ENCODE measurements at regions not wholly inside any gene's neighbourhood (a gene's known extent, or its start where the extent isn't known, plus 50 kb on each side); places are given as distances from the start of the nearest gene placed in this dataset.
"Not testable (repeated sequence)": the region's sequence is repeated elsewhere in the genome, so short reads cannot be mapped to it uniquely, and the experiment has no call there.

DNA sequence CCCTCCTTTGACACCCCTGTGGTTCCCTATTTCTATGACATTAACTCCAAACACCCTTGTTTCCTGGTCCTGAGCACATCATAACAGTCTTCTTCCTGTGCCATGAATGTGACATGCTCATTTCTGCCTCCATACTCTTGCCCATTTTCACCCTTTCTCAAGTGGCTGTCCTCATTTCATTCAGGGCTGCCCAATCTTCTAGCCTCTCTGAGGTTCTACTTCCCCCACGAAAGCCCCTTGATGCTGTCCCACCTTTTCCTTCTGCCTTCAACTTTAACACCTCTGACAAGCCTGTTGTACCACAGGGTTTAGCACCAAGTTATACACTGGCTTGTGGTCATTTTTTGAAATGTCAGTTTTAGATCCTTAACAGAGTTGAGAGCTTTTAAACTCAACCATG is 136.2 kb upstream of the BOD1L1 start:
- DNase-seq (ENCODE audit: low spot score) = no peak

DNA sequence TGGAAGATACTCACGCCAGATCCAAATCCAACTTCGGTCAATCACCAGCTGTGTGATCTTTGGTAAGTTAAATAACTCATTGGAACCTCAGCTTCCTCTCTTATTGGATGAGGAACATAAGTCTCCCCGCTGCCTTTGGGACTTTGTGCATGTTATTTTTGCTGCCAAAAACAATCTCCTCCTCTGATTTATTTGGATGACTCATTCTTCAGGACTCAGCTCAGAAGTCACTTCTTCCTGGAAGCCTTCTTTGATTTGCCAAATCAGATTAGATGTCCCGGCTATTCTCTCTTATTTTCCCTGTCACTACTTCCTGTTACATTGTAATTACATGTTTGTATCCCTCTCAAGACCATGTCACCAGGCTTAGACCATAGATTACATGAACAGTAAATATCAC is 138.0 kb upstream of the BOD1L1 start:
- no peak for DNase-seq (ENCODE audit: low spot score)

DNA sequence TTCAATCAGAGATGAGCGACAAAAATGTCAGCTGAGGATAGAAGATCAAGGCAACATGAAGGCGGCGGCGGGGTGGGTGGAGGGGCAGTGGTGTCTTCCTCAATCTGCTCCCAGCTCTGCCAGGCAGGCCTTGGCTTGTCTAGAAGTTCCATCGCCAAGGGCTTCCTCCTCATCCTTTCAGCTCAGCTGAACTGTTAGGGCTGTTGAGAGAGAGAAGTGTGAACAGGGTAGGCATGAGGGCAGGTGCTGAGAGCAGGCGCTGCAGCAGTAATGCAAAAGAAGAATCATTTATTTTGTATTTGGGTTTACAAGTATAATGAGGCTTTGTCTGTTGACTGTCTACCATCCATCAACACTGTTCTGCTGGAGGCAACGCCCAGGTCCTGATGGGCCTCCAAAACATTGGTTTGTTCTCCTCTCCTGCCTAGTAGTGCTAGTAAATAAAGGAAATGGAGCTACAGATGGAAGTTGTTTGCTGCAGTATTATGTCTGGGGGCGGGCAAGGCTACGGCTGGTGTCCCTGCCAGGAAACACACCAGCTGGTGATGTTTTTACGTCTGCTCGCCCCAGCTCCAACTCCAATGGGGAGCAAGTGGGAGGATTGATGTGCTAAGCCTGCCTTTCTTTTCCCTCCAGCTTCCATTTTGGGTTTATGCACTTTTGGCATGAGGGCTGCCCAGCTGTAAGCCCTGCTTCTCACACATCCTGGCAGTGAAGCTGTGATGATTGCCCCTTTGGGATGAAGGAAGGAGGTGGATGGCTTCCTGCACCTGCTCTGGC is 139.4 kb upstream of the BOD1L1 start:
- DNase-seq (ENCODE audit: low spot score) = no peak

DNA sequence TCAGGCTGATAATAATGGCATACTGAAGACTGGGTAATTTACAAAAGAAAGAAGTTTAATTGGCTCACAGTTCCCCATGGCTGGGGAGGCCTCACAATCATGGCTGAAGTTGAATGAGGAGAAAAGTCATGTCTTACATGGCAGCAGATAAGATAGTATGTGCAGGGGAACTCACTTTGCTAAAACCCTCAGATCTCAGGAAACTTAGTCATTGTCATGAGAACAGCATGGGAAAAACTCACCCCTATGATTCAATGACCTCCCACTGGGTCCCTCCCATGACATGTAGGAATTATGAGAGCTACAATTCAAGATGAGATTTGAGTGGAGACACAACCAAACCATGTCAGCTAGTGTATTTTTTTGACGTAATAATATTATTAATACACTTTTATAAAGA is 149.8 kb upstream of the BOD1L1 start:
- no peak for DNase-seq (ENCODE audit: low spot score)

DNA sequence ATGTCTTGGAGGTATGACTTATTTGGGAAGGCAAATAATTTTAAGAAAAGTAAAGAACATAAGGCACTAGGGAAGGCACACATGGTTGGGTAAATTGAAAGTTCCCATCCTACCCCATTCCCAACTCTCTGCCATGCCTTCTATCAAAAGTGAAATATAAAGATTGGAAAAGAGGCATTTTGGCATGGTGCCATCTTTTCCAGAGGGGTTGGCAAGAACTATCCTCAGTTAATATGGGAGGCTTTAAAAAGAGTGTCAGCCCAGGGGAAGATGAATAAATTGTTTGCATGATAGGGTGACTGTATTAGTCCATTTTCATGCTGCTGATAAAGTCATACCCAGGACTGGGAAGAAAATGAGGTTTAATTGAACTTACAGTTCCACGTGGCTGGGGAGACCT is 150.8 kb upstream of the BOD1L1 start:
- no peak for DNase-seq (ENCODE audit: low spot score)

DNA sequence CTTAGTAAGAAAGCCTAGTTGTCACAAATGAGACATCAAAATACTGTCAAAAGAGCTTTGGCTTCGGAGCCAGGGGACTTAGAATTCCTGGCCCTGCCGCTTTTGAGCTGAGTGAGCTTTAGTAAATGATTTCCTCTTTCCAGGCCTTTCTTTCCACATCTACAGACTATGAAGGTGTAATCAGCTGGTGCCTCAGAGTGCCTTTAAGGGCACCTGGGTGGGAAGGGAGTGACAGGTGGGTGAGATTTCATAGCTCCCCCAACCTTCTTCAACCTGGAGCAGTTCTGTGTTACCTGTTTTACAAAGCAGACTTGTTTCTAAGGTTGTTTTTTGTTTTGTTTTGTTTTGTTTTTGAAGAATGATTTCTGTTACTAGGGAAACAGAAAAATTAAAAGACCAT is 154.7 kb upstream of the BOD1L1 start:
- no peak for DNase-seq (ENCODE audit: low spot score)

DNA sequence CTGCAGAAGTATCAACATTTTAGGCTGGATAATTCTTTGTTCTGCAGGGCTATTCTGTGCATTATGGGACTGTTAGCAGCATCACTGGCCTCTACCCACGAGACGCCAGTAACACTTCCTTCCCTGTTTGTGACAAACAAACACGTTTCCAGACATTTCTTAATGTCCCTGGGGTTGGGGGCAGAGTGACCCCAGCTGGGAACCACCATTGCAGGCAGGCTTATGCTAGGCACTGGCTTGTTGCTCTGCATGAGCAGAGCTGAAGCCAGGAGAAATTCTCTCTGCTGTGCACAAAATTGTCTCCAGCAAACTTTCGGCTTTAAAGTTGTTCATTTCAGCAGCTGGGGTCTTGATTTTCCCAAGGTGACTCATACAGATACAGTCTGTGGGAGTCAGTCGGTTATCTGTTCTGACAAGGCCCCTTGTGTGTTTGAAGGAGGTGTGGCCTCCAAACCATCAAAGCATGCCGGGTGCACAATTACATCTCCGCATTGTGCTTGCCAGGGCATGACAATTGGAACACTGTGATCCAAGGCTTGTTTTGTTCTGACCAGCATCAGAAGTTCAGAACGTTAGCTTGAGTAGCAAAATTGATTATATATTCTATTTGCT is 156.4 kb upstream of the BOD1L1 start:
- DNase-seq (ENCODE audit: low spot score) = peak; percentile 80

DNA sequence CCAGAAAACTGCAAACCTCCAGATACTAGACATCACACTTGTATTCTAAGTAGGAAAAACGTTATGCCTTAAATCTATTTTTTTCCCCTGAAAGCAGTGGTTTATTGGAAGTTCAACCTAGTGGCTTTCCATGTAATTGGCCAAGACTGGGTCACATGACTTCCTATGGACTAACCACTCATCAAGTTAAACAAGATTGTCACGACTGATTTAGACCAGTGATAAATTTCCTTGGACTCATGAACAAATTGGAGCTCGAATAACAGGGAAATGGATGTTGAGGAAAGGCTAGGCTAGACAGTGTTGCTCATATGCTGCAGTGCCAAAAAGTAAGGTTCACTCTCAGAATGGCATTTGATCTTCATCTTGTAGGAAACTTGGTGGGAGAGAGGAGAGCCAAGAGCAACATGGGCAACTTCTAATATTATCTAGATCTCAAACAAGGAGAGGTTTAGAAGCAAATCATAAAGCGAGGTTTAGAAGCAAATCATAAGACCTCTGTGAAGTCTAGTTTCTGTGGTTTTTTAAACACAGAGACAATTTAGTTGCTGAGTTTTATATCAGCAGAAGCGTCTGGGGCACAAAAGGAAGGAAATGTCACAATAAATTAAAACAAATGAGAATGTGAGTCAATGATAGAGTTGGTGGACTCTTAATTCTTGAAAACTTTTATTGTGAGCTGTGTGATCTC is 165.6 kb upstream of the BOD1L1 start:
- no peak for DNase-seq (ENCODE audit: low spot score)

DNA sequence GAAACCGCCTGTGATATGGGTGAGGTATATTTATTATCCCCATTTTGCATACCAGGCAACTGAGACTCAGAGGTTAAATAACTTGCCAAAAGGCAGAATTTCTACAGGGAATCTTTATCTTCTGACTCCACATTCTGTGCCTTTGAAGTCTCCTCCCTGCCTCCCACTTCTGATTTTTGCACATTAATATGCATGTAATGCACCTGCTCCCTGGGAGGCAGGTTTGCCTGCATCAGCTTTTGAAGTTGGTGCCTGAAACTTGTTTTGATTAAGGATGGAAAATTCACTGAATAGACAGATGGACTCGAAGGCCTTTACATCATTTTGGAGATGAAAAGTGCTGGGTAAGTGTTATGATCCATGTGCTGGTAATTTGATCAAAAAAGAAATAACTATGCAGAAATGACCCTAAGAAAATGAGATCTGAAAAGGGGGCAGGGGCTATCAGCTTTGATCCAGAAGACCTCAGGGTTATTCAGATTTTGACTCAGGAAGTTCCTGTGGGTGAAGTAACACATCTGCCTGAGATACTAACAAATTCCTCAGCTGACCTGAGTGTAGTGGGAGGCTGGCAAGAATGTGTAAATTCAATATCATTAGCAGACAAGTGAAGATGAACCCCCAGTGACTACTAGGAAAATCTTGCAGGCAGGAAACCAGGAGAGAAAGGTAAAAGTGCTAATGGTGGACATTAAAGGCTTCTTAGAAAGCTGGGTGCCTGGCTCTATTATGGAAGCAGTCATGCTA is 167.5 kb upstream of the BOD1L1 start:
- DNase-seq (ENCODE audit: low spot score) = no peak

DNA sequence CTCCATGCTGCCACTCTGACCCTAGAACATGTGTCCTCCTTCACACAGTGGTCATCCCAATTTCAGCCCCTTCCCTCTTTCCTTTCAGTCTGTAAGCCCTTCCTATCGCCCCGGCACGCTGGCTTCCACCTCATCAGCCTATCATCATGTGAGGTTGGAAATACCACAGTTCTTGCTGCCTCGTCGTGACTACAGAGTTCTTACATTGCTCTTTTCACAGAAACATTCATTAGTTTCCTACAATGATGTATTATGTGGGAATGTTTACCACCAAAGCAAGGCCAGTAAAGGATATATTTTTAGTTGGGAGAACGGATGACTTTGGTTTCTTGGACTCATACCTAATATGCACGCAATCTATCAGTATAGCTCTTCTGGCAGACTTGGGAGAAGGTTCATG is 169.5 kb upstream of the BOD1L1 start:
- no peak for DNase-seq (ENCODE audit: low spot score)

DNA sequence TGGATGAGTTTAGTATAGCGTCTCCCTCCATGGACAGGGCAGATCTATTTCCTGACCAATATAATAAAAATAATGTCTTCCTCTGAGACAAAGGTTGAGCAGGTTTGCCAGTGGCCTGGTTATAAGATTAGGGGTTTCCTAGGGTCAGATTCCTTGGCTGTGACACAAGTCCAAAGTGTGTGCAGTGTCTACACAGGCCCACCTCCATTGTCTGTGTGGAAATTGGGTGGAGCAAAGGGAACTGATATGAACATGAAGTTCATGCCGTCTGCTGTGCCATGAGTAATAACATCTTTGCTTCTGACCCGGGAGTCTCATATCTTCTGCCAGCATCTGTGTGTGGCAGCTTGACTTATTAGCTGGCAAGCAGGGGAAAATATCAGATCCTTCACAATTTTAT is 187.7 kb upstream of the BOD1L1 start:
- no peak for DNase-seq (ENCODE audit: low spot score)

DNA sequence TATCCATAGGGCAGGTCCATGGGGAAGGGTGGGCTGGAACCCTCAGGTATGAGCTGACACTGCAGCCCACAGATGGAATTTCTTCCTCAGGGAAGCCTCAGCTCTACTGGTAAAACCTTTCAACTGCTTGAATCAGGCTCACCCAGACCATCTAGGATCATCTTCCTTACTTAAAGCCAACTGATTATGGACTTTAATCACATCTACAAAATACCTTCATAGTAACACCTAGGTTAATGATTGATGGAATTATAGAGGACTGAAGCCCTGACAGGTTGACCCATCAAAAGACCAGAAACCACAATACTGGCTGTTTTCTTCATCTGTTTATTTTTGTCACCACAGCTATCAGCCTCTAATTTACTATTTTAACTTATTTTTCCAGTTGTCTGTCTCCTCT is 188.9 kb upstream of the BOD1L1 start:
- no peak for DNase-seq (ENCODE audit: low spot score)

DNA sequence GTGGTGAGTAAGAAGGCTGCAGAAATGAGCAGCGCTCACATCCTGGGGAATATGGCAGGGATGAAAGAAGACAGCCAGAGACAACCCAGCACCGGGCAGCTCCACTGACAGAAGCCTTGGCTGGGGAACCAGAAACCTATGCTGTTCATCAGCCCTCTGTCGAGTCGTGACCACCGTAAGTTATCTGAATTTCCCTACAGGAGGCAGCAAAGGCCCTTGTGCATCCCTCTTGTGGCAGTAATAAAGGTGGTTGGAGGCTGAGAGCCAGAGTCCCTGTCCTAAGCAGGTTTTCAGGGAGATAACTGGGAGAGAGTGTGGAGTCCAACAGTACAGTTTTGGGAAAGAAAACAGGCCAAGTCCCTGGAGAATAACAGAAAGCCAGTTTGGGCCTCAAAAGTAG is 194.0 kb upstream of the BOD1L1 start:
- DNase-seq (ENCODE audit: low spot score) = no peak

DNA sequence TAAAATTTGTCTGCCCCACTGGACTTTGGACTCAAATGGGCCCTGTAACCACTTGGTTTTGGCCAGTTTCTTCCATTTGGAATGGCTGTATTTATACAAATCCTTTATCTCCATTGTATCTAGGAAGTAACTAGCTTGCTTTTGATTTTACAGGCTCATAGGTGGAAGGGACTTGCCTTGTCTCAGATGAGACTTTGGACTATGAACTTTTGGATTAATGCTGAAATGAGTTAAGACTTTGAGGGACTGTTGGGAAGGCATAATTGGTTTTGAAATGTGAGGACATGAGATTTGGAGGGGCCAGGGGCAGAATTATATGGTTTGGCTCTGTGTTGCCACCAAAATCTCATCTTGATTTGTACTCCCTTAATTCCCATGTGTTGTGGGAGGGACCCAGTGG is 198.3 kb upstream of the BOD1L1 start:
- not testable (repeated sequence) for DNase-seq (ENCODE audit: low spot score)

DNA sequence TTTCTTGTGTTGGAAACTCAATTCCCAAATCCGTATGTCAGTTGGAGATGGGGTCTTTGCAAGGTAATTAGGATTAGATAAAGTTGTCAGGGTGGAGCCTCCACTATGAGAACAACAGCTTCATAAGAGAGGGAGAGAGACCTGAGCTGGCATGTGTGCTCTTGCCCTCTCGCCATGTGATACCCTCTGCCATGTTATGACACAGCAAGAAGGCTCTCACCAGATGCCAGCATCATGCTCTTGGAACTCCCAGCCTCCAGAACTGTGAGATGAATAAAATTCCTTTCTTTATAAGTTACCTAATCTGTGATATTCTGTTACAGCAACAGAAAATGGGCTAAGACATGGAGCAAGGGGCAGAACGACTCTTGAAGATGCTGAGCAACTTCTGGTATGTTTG is 201.9 kb upstream of the BOD1L1 start:
- no peak for DNase-seq (ENCODE audit: low spot score)

DNA sequence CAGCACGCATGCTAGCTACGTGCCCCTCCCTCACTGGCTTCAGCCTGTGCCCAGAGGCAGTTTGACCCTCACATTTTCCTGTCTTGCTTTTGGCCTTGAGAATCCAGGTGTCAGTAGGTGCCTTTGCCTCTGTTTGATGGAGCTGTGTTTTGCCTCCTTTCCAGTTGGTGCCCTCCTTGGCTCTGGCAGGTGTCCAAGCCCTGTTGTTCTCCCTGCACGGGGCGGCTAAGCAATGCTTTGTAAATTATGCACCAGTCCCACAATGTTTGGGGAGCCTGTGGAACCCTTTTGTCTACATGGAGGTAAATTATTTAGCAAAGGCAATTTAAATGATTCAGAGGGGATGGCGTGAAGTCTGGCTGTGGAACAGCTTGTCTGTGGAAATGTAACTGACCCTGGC is 202.9 kb upstream of the BOD1L1 start:
- no peak for DNase-seq (ENCODE audit: low spot score)

DNA sequence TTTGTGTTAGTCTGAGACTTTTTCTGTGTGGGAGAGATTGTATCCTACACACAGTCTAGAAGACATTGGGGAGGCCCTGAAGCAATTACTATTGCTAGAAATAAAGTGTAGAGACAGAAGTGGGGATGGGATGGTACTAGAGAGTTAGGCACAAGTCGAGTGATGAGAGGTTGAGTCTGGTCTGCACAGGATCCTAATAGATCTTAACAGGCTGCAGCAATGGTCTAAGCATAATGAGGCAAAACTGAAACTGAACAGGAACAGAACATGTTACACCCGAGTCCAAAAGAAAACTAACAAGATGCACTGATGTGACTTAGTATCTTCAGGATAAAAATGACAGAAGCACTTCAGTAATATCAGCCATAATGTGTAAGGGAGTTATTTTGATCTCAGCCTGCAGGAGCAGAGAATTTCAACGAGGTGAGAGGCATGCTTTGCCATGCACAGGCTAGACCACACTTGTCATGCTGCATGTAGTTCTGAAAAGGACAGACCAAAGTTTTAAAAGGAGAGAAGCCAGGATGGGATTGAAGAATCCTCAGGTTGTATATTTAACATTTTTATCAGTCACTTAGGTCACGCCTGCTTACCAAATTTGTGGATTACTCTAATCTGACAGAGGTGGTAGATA is 205.8 kb upstream of the BOD1L1 start:
- DNase-seq (ENCODE audit: low spot score) = no peak

DNA sequence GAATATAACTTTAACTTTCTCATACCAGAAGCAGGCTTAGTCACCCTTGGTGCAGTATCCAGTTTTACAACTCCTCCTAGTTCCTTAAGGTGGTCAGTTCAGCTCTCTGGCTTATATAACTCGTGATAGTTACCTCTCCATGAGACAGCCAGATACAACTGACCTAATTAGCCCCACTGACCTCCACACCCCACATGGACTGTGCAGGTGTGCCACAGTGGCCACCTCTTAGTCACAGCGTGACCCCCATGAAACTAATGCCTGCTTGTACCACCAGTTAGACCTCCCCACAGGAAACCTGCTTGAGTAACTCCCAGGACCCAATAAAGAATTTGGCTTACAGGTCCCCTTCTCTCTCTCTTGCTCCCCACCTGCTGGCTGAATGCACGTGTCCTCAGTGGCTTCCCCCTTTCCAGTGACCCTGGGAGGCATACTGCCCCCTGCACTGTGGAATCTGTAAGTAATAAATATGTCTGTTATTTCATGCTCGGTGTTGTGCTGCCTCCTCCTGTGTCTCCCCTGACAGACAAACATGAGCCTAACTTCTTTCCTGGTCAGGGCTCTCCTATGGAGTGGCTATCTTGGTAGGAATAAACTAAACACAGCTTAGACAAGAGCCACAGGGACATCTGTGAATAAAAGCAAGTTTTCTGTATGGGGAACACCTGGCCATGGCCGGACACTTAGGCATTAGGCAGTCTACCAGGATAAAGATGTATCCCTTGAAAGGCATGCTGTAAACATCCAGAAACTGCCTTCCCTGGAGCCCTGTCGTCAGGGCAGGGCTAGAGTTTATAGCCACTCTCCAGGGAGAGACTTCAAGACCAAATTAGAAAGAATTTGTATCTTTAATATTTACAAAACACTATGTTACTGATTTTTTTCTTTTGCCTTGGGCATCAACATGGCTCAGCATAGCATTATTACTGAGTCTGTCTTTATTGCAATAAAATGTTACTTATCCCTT is 209.7 kb upstream of the BOD1L1 start:
- DNase-seq (ENCODE audit: low spot score) = no peak

DNA sequence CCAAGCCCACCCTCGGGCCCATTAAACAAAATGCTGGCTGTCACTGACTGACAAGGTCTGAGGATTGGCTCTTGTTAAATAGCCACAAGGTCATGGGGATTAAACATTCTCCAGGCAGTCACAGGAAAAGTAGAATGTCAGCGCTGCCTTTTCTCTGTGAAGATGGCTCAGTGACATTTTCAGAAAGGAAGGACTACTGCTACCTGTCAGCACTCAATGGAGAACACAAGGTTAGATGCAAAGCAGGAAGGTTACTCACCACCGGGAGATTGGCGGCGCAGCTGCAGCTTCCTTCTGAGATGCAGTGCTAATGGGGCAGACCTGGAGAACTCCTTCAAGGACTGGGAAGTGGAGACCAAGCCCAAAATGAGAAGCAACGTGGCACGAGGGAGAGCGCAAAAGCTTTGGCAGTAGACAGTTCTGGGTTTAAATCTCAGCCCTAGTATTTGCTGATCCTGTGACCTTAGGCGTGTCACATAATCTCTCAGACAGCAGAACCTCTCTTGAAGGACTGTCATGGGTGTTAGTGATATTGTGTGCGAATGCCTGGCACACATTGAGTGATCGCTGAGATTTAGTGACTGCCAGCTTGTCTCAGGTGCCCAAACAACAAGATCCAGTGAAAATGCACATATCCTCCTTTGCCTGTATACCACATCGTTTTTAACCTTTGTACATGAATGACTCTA is 213.1 kb upstream of the BOD1L1 start:
- DNase-seq (ENCODE audit: low spot score) = no peak

DNA sequence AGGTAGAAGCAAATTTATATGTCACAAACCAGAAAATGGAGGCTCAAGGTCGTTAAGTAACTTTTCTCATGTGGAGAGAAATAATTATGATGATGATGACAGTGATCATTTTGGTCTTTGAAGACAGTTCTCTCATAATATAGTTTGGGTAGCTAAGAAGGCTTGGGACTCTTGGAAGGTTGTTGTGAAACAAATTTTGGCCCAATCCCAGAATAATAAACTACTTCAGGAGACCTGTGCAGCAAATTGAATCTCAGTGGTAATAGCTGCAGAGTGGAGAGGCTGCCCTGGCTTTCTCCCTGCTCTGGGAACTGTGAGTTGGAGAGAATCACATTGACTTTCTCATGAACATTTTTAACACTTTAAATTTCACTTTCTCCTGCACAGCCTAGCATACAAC is 217.2 kb upstream of the BOD1L1 start:
- no peak for DNase-seq (ENCODE audit: low spot score)

DNA sequence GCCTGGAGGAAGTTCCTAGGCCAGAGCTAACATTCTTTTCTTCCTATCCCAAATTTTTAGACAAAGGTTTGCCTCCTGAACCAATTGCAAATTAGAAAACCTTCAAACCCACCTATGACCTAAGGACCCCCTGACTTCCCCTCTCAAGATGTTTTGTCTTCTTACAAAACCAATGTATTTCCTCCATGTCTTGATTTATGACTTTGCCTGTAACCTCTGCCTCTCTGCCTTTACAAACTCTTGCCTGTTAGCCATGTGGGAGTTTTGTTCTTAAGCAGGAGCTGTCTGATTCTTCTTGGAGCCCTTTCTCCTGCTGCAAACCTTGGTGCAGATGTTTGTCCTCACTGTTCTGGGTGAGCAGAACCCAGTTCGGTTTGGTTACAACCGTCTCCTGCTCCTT is 222.3 kb upstream of the BOD1L1 start:
- DNase-seq (ENCODE audit: low spot score) = no peak
